ENCODE measurements at regions not wholly inside any gene's neighbourhood (a gene's known extent, or its start where the extent isn't known, plus 50 kb on each side); places are given as distances from the start of the nearest gene placed in this dataset.
A peak's percentile ranks its signal among the peaks of the same experiment; 100 is the strongest.

DNA sequence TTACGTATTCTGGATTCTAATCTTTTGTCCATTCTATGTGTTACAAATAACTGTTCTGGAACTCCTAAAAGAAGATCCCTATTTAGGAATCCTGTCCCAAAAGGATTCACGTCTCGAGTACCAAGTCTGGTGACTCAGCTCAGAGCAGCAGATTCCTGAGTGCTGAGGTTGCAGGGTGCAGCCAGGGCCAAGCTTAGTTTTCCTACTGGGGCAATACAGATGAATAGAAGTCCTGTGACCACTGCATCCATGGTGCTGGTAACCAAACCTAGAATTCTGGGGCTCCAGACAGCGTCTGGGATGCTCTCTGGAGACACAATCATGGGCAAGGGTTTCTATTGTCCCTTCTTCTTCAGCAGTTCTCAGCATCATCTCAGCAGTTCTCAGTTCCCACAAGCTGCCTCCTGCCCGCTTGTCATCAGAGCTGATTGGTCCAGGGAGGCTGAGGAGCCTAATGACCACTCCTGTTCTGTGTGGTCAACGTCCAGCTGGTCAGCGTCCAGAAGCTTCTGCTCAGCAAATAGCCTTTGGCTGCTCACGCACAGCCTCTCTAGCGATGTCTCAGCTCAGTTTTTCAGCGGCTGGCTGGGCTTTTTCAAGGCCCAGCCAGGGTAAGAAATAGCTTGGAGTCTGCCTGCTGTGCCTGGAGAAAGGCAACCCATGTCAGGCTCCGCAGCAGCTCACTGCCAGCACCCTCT is 50.4 kb upstream of the C7orf33 start:
- peak; percentile 8 for DNase-seq (ENCODE audit: low read depth)
- TF ChIP-seq, protein P1, sequence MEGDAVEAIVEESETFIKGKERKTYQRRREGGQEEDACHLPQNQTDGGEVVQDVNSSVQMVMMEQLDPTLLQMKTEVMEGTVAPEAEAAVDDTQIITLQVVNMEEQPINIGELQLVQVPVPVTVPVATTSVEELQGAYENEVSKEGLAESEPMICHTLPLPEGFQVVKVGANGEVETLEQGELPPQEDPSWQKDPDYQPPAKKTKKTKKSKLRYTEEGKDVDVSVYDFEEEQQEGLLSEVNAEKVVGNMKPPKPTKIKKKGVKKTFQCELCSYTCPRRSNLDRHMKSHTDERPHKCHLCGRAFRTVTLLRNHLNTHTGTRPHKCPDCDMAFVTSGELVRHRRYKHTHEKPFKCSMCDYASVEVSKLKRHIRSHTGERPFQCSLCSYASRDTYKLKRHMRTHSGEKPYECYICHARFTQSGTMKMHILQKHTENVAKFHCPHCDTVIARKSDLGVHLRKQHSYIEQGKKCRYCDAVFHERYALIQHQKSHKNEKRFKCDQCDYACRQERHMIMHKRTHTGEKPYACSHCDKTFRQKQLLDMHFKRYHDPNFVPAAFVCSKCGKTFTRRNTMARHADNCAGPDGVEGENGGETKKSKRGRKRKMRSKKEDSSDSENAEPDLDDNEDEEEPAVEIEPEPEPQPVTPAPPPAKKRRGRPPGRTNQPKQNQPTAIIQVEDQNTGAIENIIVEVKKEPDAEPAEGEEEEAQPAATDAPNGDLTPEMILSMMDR (IDR thresholded peaks at IDR 0.05; ENCODE audit: insufficient read depth, low read depth, low read length), result no peak
- no peak overlapping the region for H3K4me3 ChIP-seq (ENCODE audit: low read depth, low read length)
- CTCF ChIA-PET, result interaction anchor here (0.6 to 0.9 kb wide), 3 partner anchors 9 to 992 kb away, joined by 3 read pairs; no protein-coding TSS in a partner anchor
- POLR2A ChIA-PET, result no interaction called here
- no peaks in the 10 kb centered on the region for H3K36me3 ChIP-seq (ENCODE audit: control insufficient read depth, insufficient read depth, low read length)
- no peaks in the 10 kb centered on the region for H3K27me3 ChIP-seq (ENCODE audit: control insufficient read depth, insufficient read depth, low read length)

Data from BJ (cell line).